ENCODE measurements at regions not wholly inside any gene's neighbourhood (a gene's known extent, or its start where the extent isn't known, plus 50 kb on each side); places are given as distances from the start of the nearest gene placed in this dataset.

- intact Hi-C loops (cut with micrococcal nuclease; ENCODE audit: unreplicated experiment), result loop anchor here (10.0 kb wide), 1 partner anchor 182 kb away; no protein-coding TSS in a partner anchor
- H3K36me3 ChIP-seq (ENCODE audit: low read depth), result no peaks in the 10 kb centered on the region
- ChIA-PET CTCF (no interaction called here), POLR2A (ENCODE audit: unreplicated experiment) (no interaction called here)
- no peaks in the 10 kb centered on the region for H3K27me3 ChIP-seq (ENCODE audit: insufficient read depth, low read depth)
- no peak overlapping the region for H3K27ac ChIP-seq
- H3K4me3 ChIP-seq, result no peak overlapping the region
- no TSS peak for BruUV-seq (replicated peaks)
- H4K20me1 ChIP-seq (ENCODE audit: insufficient read depth), result no peaks in the 10 kb centered on the region
- TF ChIP-seq EZH2 (IDR thresholded peaks at IDR 0.05; ENCODE audit: low read depth), result no peak
- no peak for TF ChIP-seq CTCF (conservative IDR thresholded peaks at IDR 0.05)
- no peaks in the 10 kb centered on the region for H3F3A ChIP-seq (ENCODE audit: insufficient read depth, low read depth)
- no peak for DNase-seq
- H3K9me3 ChIP-seq (ENCODE audit: insufficient read depth, low read depth), result no peaks in the 10 kb centered on the region
- H2AFZ ChIP-seq, result no peak overlapping the region
- H3K4me2 ChIP-seq, result no peak overlapping the region
- H3K9me2 ChIP-seq (ENCODE audit: insufficient read depth), result no peaks in the 10 kb centered on the region
- no peaks in the 10 kb centered on the region for H3K79me2 ChIP-seq (ENCODE audit: low read depth)
- H3K4me1 ChIP-seq (replicated peaks; ENCODE audit: insufficient read depth), result 0 out of 2 replicates have a peak, but pooled peaks cover 6% of the 10 kb centered on the region
These were observed 54.0 kb upstream of the FST start for GRCh38 chr5:53426512-53426830.

GRCh38 chr5:53426878-53427277 is 53.6 kb upstream of the FST start:
- H3K4me3 ChIP-seq, result no peak overlapping the region
- no peaks in the 10 kb centered on the region for H3K79me2 ChIP-seq (ENCODE audit: low read depth)
- no peak overlapping the region for H3K27ac ChIP-seq
- no peak overlapping the region for H2AFZ ChIP-seq
- no peaks in the 10 kb centered on the region for H3K27me3 ChIP-seq (ENCODE audit: insufficient read depth, low read depth)
- no peaks in the 10 kb centered on the region for H3F3A ChIP-seq (ENCODE audit: insufficient read depth, low read depth)
- no peak for TF ChIP-seq EZH2 (IDR thresholded peaks at IDR 0.05; ENCODE audit: low read depth)
- no peak for TF ChIP-seq CTCF (conservative IDR thresholded peaks at IDR 0.05)
- ChIA-PET POLR2A (ENCODE audit: unreplicated experiment) (no interaction called here), CTCF (no interaction called here)
- intact Hi-C loops (cut with micrococcal nuclease; ENCODE audit: unreplicated experiment), result loop anchor here (10.0 kb wide), 1 partner anchor 182 kb away; no protein-coding TSS in a partner anchor
- H3K36me3 ChIP-seq (ENCODE audit: low read depth), result no peaks in the 10 kb centered on the region
- DNase-seq, result no peak
- H3K4me2 ChIP-seq, result no peak overlapping the region
- H4K20me1 ChIP-seq (ENCODE audit: insufficient read depth), result no peaks in the 10 kb centered on the region
- H3K9me2 ChIP-seq (ENCODE audit: insufficient read depth), result no peaks in the 10 kb centered on the region
- BruUV-seq (replicated peaks), result no TSS peak
- H3K9me3 ChIP-seq (ENCODE audit: insufficient read depth, low read depth), result no peaks in the 10 kb centered on the region
- H3K4me1 ChIP-seq (replicated peaks; ENCODE audit: insufficient read depth), result 0 out of 2 replicates have a peak, but pooled peaks cover 6% of the 10 kb centered on the region

- DNase-seq, result no peak
- no TSS peak for BruUV-seq (replicated peaks)
- H3K27ac ChIP-seq, result no peak overlapping the region
- H3K9me3 ChIP-seq (ENCODE audit: insufficient read depth, low read depth), result no peaks in the 10 kb centered on the region
- no peaks in the 10 kb centered on the region for H3K36me3 ChIP-seq (ENCODE audit: low read depth)
- H3K4me1 ChIP-seq (replicated peaks; ENCODE audit: insufficient read depth), result 0 out of 2 replicates have a peak, but pooled peaks cover 6% of the 10 kb centered on the region
- H3K4me2 ChIP-seq, result no peak overlapping the region
- no peaks in the 10 kb centered on the region for H3K9me2 ChIP-seq (ENCODE audit: insufficient read depth)
- no peak for TF ChIP-seq CTCF (conservative IDR thresholded peaks at IDR 0.05)
- no peak for TF ChIP-seq EZH2 (IDR thresholded peaks at IDR 0.05; ENCODE audit: low read depth)
- ChIA-PET POLR2A (ENCODE audit: unreplicated experiment) (no interaction called here), CTCF (no interaction called here)
- no peaks in the 10 kb centered on the region; the same call in 1 of the 2 replicates for H3F3A ChIP-seq (ENCODE audit: insufficient read depth, low read depth)
- H3K27me3 ChIP-seq (ENCODE audit: insufficient read depth, low read depth), result no peaks in the 10 kb centered on the region
- intact Hi-C loops (cut with micrococcal nuclease; ENCODE audit: unreplicated experiment), result loop anchor here (10.0 kb wide), 1 partner anchor 183 kb away; no protein-coding TSS in a partner anchor
- no peak overlapping the region for H3K4me3 ChIP-seq
- H3K79me2 ChIP-seq (ENCODE audit: low read depth), result no peaks in the 10 kb centered on the region
- H4K20me1 ChIP-seq (ENCODE audit: insufficient read depth), result no peaks in the 10 kb centered on the region
- H2AFZ ChIP-seq, result no peak overlapping the region
These were observed 52.5 kb upstream of the FST start for GRCh38 chr5:53427965-53428364.

All from PC-9 (cell line).